ENCODE measurements at regions not wholly inside any gene's neighbourhood (a gene's known extent, or its start where the extent isn't known, plus 50 kb on each side); places are given as distances from the start of the nearest gene placed in this dataset.

DNA sequence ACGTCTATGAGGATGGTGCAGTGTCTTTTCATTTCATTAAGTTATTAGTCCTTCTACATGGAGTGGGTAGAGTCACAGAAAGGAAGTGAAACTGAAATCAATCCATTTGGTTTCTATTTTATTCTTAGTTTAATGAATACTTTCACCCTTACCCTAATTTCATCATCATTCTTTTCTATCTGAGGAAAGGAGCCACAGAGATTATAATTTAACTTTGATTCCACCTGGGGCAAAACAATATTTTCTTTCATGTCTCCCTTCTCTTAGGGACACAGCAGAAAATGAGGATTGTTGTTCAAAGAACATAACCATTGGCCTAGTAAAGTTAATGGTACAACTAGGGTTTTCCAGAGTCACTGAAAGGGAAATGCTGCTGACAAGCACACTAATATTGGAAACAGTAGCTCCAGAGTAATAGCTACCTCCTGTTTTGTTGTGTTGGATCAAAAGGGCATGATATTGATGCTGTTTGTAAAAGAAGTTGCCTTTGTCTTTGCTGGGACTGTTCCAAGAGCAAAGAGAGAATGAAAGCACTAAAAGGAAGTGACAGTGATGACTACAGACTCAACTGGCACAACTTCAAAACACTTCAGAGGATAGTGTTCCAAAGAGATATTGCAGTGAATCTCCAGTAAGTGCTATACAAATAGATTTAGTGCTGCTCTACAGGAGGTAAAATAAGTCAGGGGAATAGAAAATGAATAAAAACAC is 247.1 kb upstream of the PITX2 start:
- no peak for TF ChIP-seq POLR2A (IDR thresholded peaks at IDR 0.05)
- TF ChIP-seq, protein P1, sequence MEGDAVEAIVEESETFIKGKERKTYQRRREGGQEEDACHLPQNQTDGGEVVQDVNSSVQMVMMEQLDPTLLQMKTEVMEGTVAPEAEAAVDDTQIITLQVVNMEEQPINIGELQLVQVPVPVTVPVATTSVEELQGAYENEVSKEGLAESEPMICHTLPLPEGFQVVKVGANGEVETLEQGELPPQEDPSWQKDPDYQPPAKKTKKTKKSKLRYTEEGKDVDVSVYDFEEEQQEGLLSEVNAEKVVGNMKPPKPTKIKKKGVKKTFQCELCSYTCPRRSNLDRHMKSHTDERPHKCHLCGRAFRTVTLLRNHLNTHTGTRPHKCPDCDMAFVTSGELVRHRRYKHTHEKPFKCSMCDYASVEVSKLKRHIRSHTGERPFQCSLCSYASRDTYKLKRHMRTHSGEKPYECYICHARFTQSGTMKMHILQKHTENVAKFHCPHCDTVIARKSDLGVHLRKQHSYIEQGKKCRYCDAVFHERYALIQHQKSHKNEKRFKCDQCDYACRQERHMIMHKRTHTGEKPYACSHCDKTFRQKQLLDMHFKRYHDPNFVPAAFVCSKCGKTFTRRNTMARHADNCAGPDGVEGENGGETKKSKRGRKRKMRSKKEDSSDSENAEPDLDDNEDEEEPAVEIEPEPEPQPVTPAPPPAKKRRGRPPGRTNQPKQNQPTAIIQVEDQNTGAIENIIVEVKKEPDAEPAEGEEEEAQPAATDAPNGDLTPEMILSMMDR (IDR thresholded peaks at IDR 0.05), result peak in 1 of 4 donors; percentile 2

Data from right lobe of liver (tissue), 4 donors.